WTC11 (cell line): ENCODE measurements at regions not wholly inside any gene's neighbourhood (a gene's known extent, or its start where the extent isn't known, plus 50 kb on each side); places are given as distances from the start of the nearest gene placed in this dataset.

Experiments
- ATAC-seq: fragments of 200-7000 bp; cut with Tn5 transposase; 2 replicates; pipeline ENCODE4 v1.10.0; 2021; ENCODE audit warnings: mild to moderate bottlenecking, moderate library complexity
- CTCF ChIA-PET: fragments of 300-600 bp; sonication (Branson Sonifier 250); formaldehyde crosslinking; loops from one replicate; lab custom pipeline; 2021; ENCODE audit warnings: antibody characterized with exemption; lab: Charles Lee
- POLR2A ChIA-PET: fragments of 350-600 bp; sonication (Branson Sonifier 250); formaldehyde crosslinking; loops from one replicate; lab custom pipeline; 2021; ENCODE audit warnings: antibody characterized with exemption; lab: Charles Lee
- DNase-seq: peaks from one replicate; pipeline ENCODE4 v3.0.0; 2021; ENCODE audit warnings: low spot score
- H3K27ac Mint-ChIP-seq: 2 replicates; pipeline ENCODE4 v1.8.0; 2021; ENCODE audit warnings: mixed read lengths
- H3K27me3 Mint-ChIP-seq: 2 replicates; pipeline ENCODE4 v1.8.0; 2021; ENCODE audit warnings: low read depth, mild to moderate bottlenecking, moderate library complexity, mixed read lengths
- H3K36me3 Mint-ChIP-seq: 2 replicates; pipeline ENCODE4 v1.8.0; 2021; ENCODE audit warnings: mixed read lengths
- H3K4me1 Mint-ChIP-seq: 2 replicates; pipeline ENCODE4 v1.8.0; 2022; ENCODE audit warnings: mixed read lengths
- H3K4me3 Mint-ChIP-seq: 2 replicates; pipeline ENCODE4 v1.8.0; 2021; ENCODE audit warnings: mild to moderate bottlenecking, moderate library complexity, mixed read lengths
- H3K9me3 Mint-ChIP-seq: 2 replicates; pipeline ENCODE4 v1.8.0; 2021; ENCODE audit warnings: mixed read lengths
- E2F4 ChIP-seq: sonication (generic); formaldehyde crosslinking; IDR thresholded peaks from 2 replicates; pipeline ENCODE4 v1.8.1; 2022; ENCODE audit warnings: low read depth, mild to moderate bottlenecking, moderate library complexity, missing genetic modification reagents, borderline replicate concordance
- EMX1 ChIP-seq: fragments of 250-450 bp; sonication (Bioruptor Pico); IDR thresholded peaks from 2 replicates; pipeline ENCODE4 v1.8.0; 2021; ENCODE audit warnings: mild to moderate bottlenecking
- ETV6 ChIP-seq: sonication (generic); formaldehyde crosslinking; IDR thresholded peaks from 2 replicates; pipeline ENCODE4 v1.8.1; 2022; ENCODE audit warnings: mild to moderate bottlenecking, missing genetic modification reagents
- FOXJ3 ChIP-seq: sonication (generic); formaldehyde crosslinking; IDR thresholded peaks from 2 replicates; pipeline ENCODE4 v1.9.0; 2021; ENCODE audit warnings: missing genetic modification reagents, mild to moderate bottlenecking, borderline replicate concordance
- GRHL2 ChIP-seq: fragments of 250-450 bp; sonication (Bioruptor Pico); IDR thresholded peaks from 2 replicates; pipeline ENCODE4 v1.8.0; 2022; ENCODE audit warnings: mild to moderate bottlenecking, moderate library complexity; ENCODE audit not compliant: insufficient replicate concordance, severe bottlenecking
- HMGXB4 ChIP-seq: sonication (generic); formaldehyde crosslinking; IDR thresholded peaks from 2 replicates; pipeline ENCODE4 v1.8.1; 2023; ENCODE audit warnings: mild to moderate bottlenecking, moderate library complexity, missing genetic modification reagents
- KAT7 ChIP-seq: sonication (generic); formaldehyde crosslinking; IDR thresholded peaks from 2 replicates; pipeline ENCODE4 v1.8.1; 2023; ENCODE audit warnings: missing genetic modification reagents, mild to moderate bottlenecking, borderline replicate concordance
- MAX ChIP-seq: sonication (generic); formaldehyde crosslinking; IDR thresholded peaks from 2 replicates; pipeline ENCODE4 v1.8.0; 2022; ENCODE audit warnings: mild to moderate bottlenecking, missing genetic modification reagents
- NR1H2 ChIP-seq: sonication (generic); formaldehyde crosslinking; IDR thresholded peaks from 2 replicates; pipeline ENCODE4 v1.9.0; 2021; ENCODE audit warnings: mild to moderate bottlenecking, moderate library complexity, missing genetic modification reagents
- PREB ChIP-seq: sonication (generic); formaldehyde crosslinking; IDR thresholded peaks from 2 replicates; pipeline ENCODE4 v1.8.1; 2022; ENCODE audit warnings: mild to moderate bottlenecking, missing genetic modification reagents, moderate library complexity, borderline replicate concordance
- SOX15 ChIP-seq: fragments of 250-450 bp; sonication (Bioruptor Pico); IDR thresholded peaks from 2 replicates; pipeline ENCODE4 v1.9.0; 2021; ENCODE audit warnings: mild to moderate bottlenecking
- USF1 ChIP-seq: sonication (generic); formaldehyde crosslinking; IDR thresholded peaks from 2 replicates; pipeline ENCODE4 v1.8.0; 2022; ENCODE audit warnings: mild to moderate bottlenecking, missing genetic modification reagents
- ZBTB21 ChIP-seq: sonication (generic); formaldehyde crosslinking; IDR thresholded peaks from 2 replicates; pipeline ENCODE4 v1.8.1; 2023; ENCODE audit warnings: mild to moderate bottlenecking, missing genetic modification reagents, borderline replicate concordance
- ZBTB43 ChIP-seq: sonication (generic); formaldehyde crosslinking; IDR thresholded peaks from 2 replicates; pipeline ENCODE4 v1.8.1; 2023; ENCODE audit warnings: mild to moderate bottlenecking, missing genetic modification reagents
- ZNF138 ChIP-seq: sonication (generic); formaldehyde crosslinking; conservative IDR thresholded peaks from 2 replicates; pipeline ENCODE4 v1.8.1; 2022; ENCODE audit warnings: mild to moderate bottlenecking, moderate library complexity, missing genetic modification reagents

- Mint-ChIP-seq H3K27ac (no peak overlapping the region), H3K36me3 (no peaks in the 10 kb centered on the region), H3K27me3 (peaks cover 6% of the 10 kb centered on the region; the same call in 1 of the 2 replicates), H3K4me1 (peaks cover 3% of the 10 kb centered on the region), H3K9me3 (peaks cover 4% of the 10 kb centered on the region), H3K4me3 (no peak overlapping the region)
- no peak for DNase-seq
- CTCF ChIA-PET: no interaction called here
- ATAC-seq: no peak
- no peak for TF ChIP-seq PREB (CRISPR knock-in tag)
- TF ChIP-seq KAT7 (CRISPR knock-in tag): no peak
- TF ChIP-seq USF1 (CRISPR knock-in tag): no peak
- TF ChIP-seq ZBTB21: no peak
- TF ChIP-seq E2F4 (CRISPR knock-in tag): no peak
- TF ChIP-seq ZBTB43 (CRISPR knock-in tag): no peak
- TF ChIP-seq FOXJ3 (CRISPR knock-in tag): no peak
- no peak for TF ChIP-seq NR1H2
- TF ChIP-seq ZNF138 (CRISPR knock-in tag): no peak
- no peak for TF ChIP-seq SOX15
- POLR2A ChIA-PET: no interaction called here
These were observed 52.7 kb upstream of the APBB1IP start for GRCh38 chr10:26385443-26385842.

- ChIA-PET CTCF (no interaction called here), POLR2A (no interaction called here)
- TF ChIP-seq GRHL2 (CRISPR knock-in tag) (no peak), ETV6 (no peak), EMX1 (CRISPR knock-in tag) (no peak), HMGXB4 (CRISPR knock-in tag) (no peak), MAX (CRISPR knock-in tag) (no peak), NR1H2 (no peak)
- H3K36me3 Mint-ChIP-seq: no peaks in the 10 kb centered on the region
- H3K9me3 Mint-ChIP-seq: peaks cover 4% of the 10 kb centered on the region
- H3K27ac Mint-ChIP-seq: no peak overlapping the region
- H3K4me1 Mint-ChIP-seq: peaks cover 7% of the 10 kb centered on the region
- no peak for ATAC-seq
- no peak for DNase-seq
- H3K27me3 Mint-ChIP-seq: peaks cover 17% of the 10 kb centered on the region
- H3K4me3 Mint-ChIP-seq: no peak overlapping the region
These were observed 51.4 kb upstream of the APBB1IP start for GRCh38 chr10:26386781-26387180.
